GM12878 (cell line): ENCODE measurements at regions not wholly inside any gene's neighbourhood (a gene's known extent, or its start where the extent isn't known, plus 50 kb on each side); places are given as distances from the start of the nearest gene placed in this dataset.

ENCODE experiments used
- ATF2 ChIP-seq: IDR thresholded peaks from 2 replicates; pipeline ENCODE4 v1.6.1; 2012; ENCODE audit warnings: low read length, inconsistent platforms
- BCLAF1 ChIP-seq: fragments of 450-650 bp; IDR thresholded peaks from 2 replicates; pipeline ENCODE4 v1.6.1; 2017; ENCODE audit warnings: antibody characterized with exemption, mild to moderate bottlenecking, moderate library complexity
- CTCF ChIP-seq, 3 experiments: IDR thresholded peaks in 2 of 3; conservative IDR thresholded peaks in 1 of 3; 2 replicates each; pipeline ENCODE4 v1.5.1; 2011; ENCODE audit warnings: low read depth in 3 of 3, low read length in 3 of 3, mild to moderate bottlenecking in 3 of 3, control low read depth in 2 of 3, moderate library complexity in 2 of 3, inconsistent platforms in 1 of 3, mixed read lengths in 1 of 3; ENCODE audit not compliant: control insufficient read depth in 2 of 3, insufficient read depth in 1 of 3; ENCODE audit errors: extremely low read depth in 1 of 3
- IKZF1 ChIP-seq: fragments of 450-650 bp; conservative IDR thresholded peaks from 2 replicates; pipeline ENCODE4 v1.6.1; 2017; ENCODE audit warnings: antibody characterized with exemption, mild to moderate bottlenecking
- KAT2A ChIP-seq: conservative IDR thresholded peaks from 2 replicates; pipeline ENCODE4 v1.6.1; 2011; ENCODE audit warnings: low read depth, low read length; ENCODE audit not compliant: control insufficient read depth
- MXI1 ChIP-seq: fragments of 150-350 bp; IDR thresholded peaks from 2 replicates; pipeline ENCODE4 v1.6.1; 2011; ENCODE audit warnings: low read depth, mild to moderate bottlenecking, inconsistent platforms, low read length, improper control_type of control experiment
- MYC ChIP-seq: IDR thresholded peaks from 2 replicates; pipeline ENCODE4 v1.6.1; 2011; ENCODE audit warnings: mild to moderate bottlenecking, low read length, moderate library complexity, inconsistent platforms; ENCODE audit not compliant: insufficient read depth, insufficient replicate concordance, insufficient read length, severe bottlenecking
- PAX8 ChIP-seq: fragments of 450-650 bp; IDR thresholded peaks from 2 replicates; pipeline ENCODE4 v1.6.1; 2017; ENCODE audit warnings: mild to moderate bottlenecking, moderate library complexity
- SMAD1 ChIP-seq: fragments of 450-650 bp; IDR thresholded peaks from 2 replicates; pipeline ENCODE4 v1.6.1; 2018; ENCODE audit warnings: mild to moderate bottlenecking, low read depth; ENCODE audit not compliant: partially characterized antibody
- ZNF274 ChIP-seq: IDR thresholded peaks from one replicate; pipeline ENCODE4 v1.8.0; 2011; ENCODE audit not compliant: insufficient read length, insufficient read depth

- no peak for TF ChIP-seq ATF2
- TF ChIP-seq IKZF1: no peak
- no peak for TF ChIP-seq KAT2A
- TF ChIP-seq CTCF (IDR thresholded peaks at IDR 0.05 in 2 of 3, conservative IDR thresholded peaks at IDR 0.05 in 1 of 3; ENCODE audit: control insufficient read depth in 2 of 3, extremely low read depth in 1 of 3, insufficient read depth in 1 of 3, low read depth in 3 of 3, low read length in 3 of 3): no peak
- TF ChIP-seq MXI1: no peak
- TF ChIP-seq ZNF274: no peak
- TF ChIP-seq SMAD1: no peak
- no peak for TF ChIP-seq BCLAF1
- TF ChIP-seq MYC: no peak
- no peak for TF ChIP-seq PAX8
Observed at GRCh38 chr2:18959200-18959599, 369.8 kb upstream of the NT5C1B start.
